Adrenal gland (tissue), 9 donors: ENCODE measurements at regions not wholly inside any gene's neighbourhood (a gene's known extent, or its start where the extent isn't known, plus 50 kb on each side); places are given as distances from the start of the nearest gene placed in this dataset.

Experiments used
- DNase-seq, 7 donors: peaks; one replicate each; pipeline ENCODE4 v3.0.0-alpha.2; 2019 to 2020
- H3K27ac ChIP-seq, 5 donors: fragments of 200-600 bp; sonication (generic) in 4 of 5; 1 replicate in 3 of 5; 2 replicates in 2 of 5; pipeline versions ENCODE4 v1.5.1 to v1.8.0; 2016 to 2020; ENCODE audit warnings: mild to moderate bottlenecking in 1 of 5
- H3K27me3 ChIP-seq: fragments of 200-600 bp; 2 replicates; pipeline ENCODE4 v1.8.0; 2021
- H3K36me3 ChIP-seq, 2 donors: fragments of 200-600 bp; replicated peaks in 1 of 2; 1 replicate in 1 of 2; 2 replicates in 1 of 2; pipeline versions ENCODE4 v1.5.1 to v1.8.0; 2018 to 2022
- H3K4me1 ChIP-seq, 2 donors: fragments of 200-600 bp; replicated peaks in 1 of 2; 1 replicate in 1 of 2; 2 replicates in 1 of 2; pipeline versions ENCODE4 v1.5.1 to v1.8.0; 2018 to 2021
- H3K4me3 ChIP-seq, 4 donors: fragments of 200-600 bp; sonication (generic) in 3 of 4; one replicate each; pipeline ENCODE4 v1.5.1; 2016 to 2018
- H3K9me3 ChIP-seq, 3 donors: fragments of 200-600 bp; sonication (generic) in 1 of 3; replicated peaks in 1 of 3; 1 replicate in 2 of 3; 2 replicates in 1 of 3; pipeline versions ENCODE4 v1.5.1 to v1.8.0; 2016 to 2021
- CTCF ChIP-seq, 6 experiments: fragments of 450-650 bp in 4 of 6; fragments of 200-600 bp in 2 of 6; sonication (generic) in 1 of 6; IDR thresholded peaks; 1 replicate in 5 of 6; 2 replicates in 1 of 6; pipeline versions ENCODE4 v1.5.1 to v1.8.0; 2016 to 2021; ENCODE audit warnings: antibody characterized with exemption in 6 of 6, mild to moderate bottlenecking in 2 of 6, moderate library complexity in 1 of 6
- POLR2A ChIP-seq, 2 donors: fragments of 450-650 bp; IDR thresholded peaks; one replicate each; pipeline ENCODE4 v1.6.1; 2017; ENCODE audit warnings: antibody characterized with exemption in 2 of 2, mild to moderate bottlenecking in 2 of 2, moderate library complexity in 1 of 2
- WGBS, 4 donors: extraction: QIAGEN DNeasy Blood & Tissue Kit in 2 of 4; methylation state at CpG; one replicate each; pipeline versions ENCODE4 v1.1.5 to v1.1.7; 2013 to 2017; 5-methylcytosine and 5-hydroxymethylcytosine counted together
- intact Hi-C, 2 donors: fragments of 100-400 bp; cut with DNase I; formaldehyde crosslinking; loops; one replicate each; pipeline versions ENCODE4 v1.14.1 to v1.15.0; 2022 to 2023
- donor health status: healthy with polysubstance abuse.
- donor health status: Bipolar disorder and iron deficiency.
- donor health status: DM: yes; HTN: yes; CAD: no.
- donor health status: DM: no; HTN: no; CAD: no.
- donor health status: DM: no; HTN: no; CAD: no.

GRCh38 chr12:92630968-92631367 lies 71.8 kb upstream of the PLEKHG7 start:
- no peaks in the 10 kb centered on the region for H3K4me1 ChIP-seq
- DNase-seq: no peak
- no peak overlapping the region for H3K4me3 ChIP-seq
- intact Hi-C loops: no loop called here
- TF ChIP-seq CTCF (IDR thresholded peaks at IDR 0.05) (no peak), POLR2A (IDR thresholded peaks at IDR 0.05) (no peak)
- no peaks in the 10 kb centered on the region for H3K36me3 ChIP-seq
- H3K9me3 ChIP-seq: no peaks in the 10 kb centered on the region
- 84 to 91% (median 90%) methylated on average over 6 of the region's 6 CpGs for WGBS, 4 donors
- no peaks in the 10 kb centered on the region for H3K27me3 ChIP-seq
- no peak overlapping the region for H3K27ac ChIP-seq

- intact Hi-C loops: no loop called here
These were observed 73.3 kb upstream of the PLEKHG7 start for GRCh38 chr12:92629349-92630065.

GRCh38 chr12:92628476-92628875 lies 74.3 kb upstream of the PLEKHG7 start:
- DNase-seq: no peak
- TF ChIP-seq POLR2A (IDR thresholded peaks at IDR 0.05) (no peak), CTCF (IDR thresholded peaks at IDR 0.05) (no peak)

More at GRCh38 chr12:92629349-92630065, 73.3 kb upstream of the PLEKHG7 start:
- 35 to 45% (median 42%) methylated on average over 9 of the region's 9 CpGs for WGBS, 4 donors
- Histone ChIP-seq H3K27me3 (no peaks in the 10 kb centered on the region), H3K4me3 (peak overlapping the region in 1 of 4 donors; percentile 3), H3K36me3 (no peaks in the 10 kb centered on the region), H3K27ac (no peak overlapping the region), H3K4me1 (peaks cover 0 to 5% of the 10 kb centered on the region in 2 donors), H3K9me3 (no peaks in the 10 kb centered on the region)
- TF ChIP-seq CTCF (IDR thresholded peaks at IDR 0.05): no peak
- no peak for TF ChIP-seq POLR2A (IDR thresholded peaks at IDR 0.05)
- DNase-seq: peak in 5 of 7 donors; percentile 35 to 62 (median 59)

GRCh38 chr12:92627511-92627910 lies 75.3 kb upstream of the PLEKHG7 start:
- 91 to 98% (median 95%) methylated on average over 2 of the region's 2 CpGs for WGBS, 4 donors
- no peak overlapping the region for H3K27ac ChIP-seq

More at GRCh38 chr12:92628476-92628875, 74.3 kb upstream of the PLEKHG7 start:
- Histone ChIP-seq H3K27me3 (no peaks in the 10 kb centered on the region), H3K36me3 (no peaks in the 10 kb centered on the region), H3K4me1 (peaks cover 0 to 6% of the 10 kb centered on the region in 2 donors), H3K4me3 (no peak overlapping the region), H3K9me3 (no peaks in the 10 kb centered on the region), H3K27ac (no peak overlapping the region)
- WGBS, 4 donors: 86 to 98% (median 95%) methylated on average over 2 of the region's 2 CpGs
- intact Hi-C loops: no loop called here

More at GRCh38 chr12:92627511-92627910, 75.3 kb upstream of the PLEKHG7 start:
- intact Hi-C loops: no loop called here
- no peaks in the 10 kb centered on the region for H3K9me3 ChIP-seq
- no peak for DNase-seq
- peaks cover 0 to 6% of the 10 kb centered on the region in 2 donors for H3K4me1 ChIP-seq
- TF ChIP-seq POLR2A (IDR thresholded peaks at IDR 0.05) (no peak), CTCF (IDR thresholded peaks at IDR 0.05) (no peak)
- no peak overlapping the region for H3K4me3 ChIP-seq
- H3K36me3 ChIP-seq: no peaks in the 10 kb centered on the region
- H3K27me3 ChIP-seq: no peaks in the 10 kb centered on the region
